ENCODE measurements at regions not wholly inside any gene's neighbourhood (a gene's known extent, or its start where the extent isn't known, plus 50 kb on each side); places are given as distances from the start of the nearest gene placed in this dataset.
"Not testable (repeated sequence)": the region's sequence is repeated elsewhere in the genome, so short reads cannot be mapped to it uniquely, and the experiment has no call there.

- H3K27me3 ChIP-seq (ENCODE audit: insufficient read depth, low read length), result no peaks in the 10 kb centered on the region
- no peak overlapping the region for H2AFZ ChIP-seq (ENCODE audit: low read length)
- no peak overlapping the region for H3K4me3 ChIP-seq (ENCODE audit: insufficient read depth, low read length)
- H3K4me2 ChIP-seq (ENCODE audit: insufficient read depth, low read length), result no peak overlapping the region
- no peaks in the 10 kb centered on the region for H3K9me3 ChIP-seq (ENCODE audit: low read depth, low read length)
- H3K79me2 ChIP-seq (ENCODE audit: insufficient read depth, low read length), result no peaks in the 10 kb centered on the region
- TF ChIP-seq CTCF (IDR thresholded peaks at IDR 0.05; ENCODE audit: extremely low read depth, low read depth, low read length), result no peak
- H3K4me1 ChIP-seq (ENCODE audit: insufficient read depth, low read length), result no peaks in the 10 kb centered on the region
- DNase-seq (ENCODE audit: insufficient read length, low spot score, missing footprints), result no peak
- no peaks in the 10 kb centered on the region for H3K36me3 ChIP-seq (ENCODE audit: insufficient read depth, low read length)
- H3K27ac ChIP-seq (ENCODE audit: low read depth, low read length), result no peak overlapping the region
- no peaks in the 10 kb centered on the region for H4K20me1 ChIP-seq (ENCODE audit: insufficient read depth, low read length)
Measured at GRCh38 chr21:31589820-31590219, 69.7 kb upstream of the SOD1 start.

GRCh38 chr21:31586118-31586517 lies 73.4 kb upstream of the SOD1 start:
- H3K9me3 ChIP-seq (ENCODE audit: low read depth, low read length), result no peaks in the 10 kb centered on the region
- H4K20me1 ChIP-seq (ENCODE audit: insufficient read depth, low read length), result no peaks in the 10 kb centered on the region
- H3K79me2 ChIP-seq (ENCODE audit: insufficient read depth, low read length), result no peaks in the 10 kb centered on the region
- no peaks in the 10 kb centered on the region for H3K27me3 ChIP-seq (ENCODE audit: insufficient read depth, low read length)
- H3K4me2 ChIP-seq (ENCODE audit: insufficient read depth, low read length), result no peak overlapping the region
- no peaks in the 10 kb centered on the region for H3K4me1 ChIP-seq (ENCODE audit: insufficient read depth, low read length)
- DNase-seq (ENCODE audit: insufficient read length, low spot score, missing footprints), result no peak
- no peak overlapping the region for H3K4me3 ChIP-seq (ENCODE audit: insufficient read depth, low read length)
- no peaks in the 10 kb centered on the region for H3K36me3 ChIP-seq (ENCODE audit: insufficient read depth, low read length)
- no peak for TF ChIP-seq CTCF (IDR thresholded peaks at IDR 0.05; ENCODE audit: extremely low read depth, low read depth, low read length)
- H3K27ac ChIP-seq (ENCODE audit: low read depth, low read length), result no peak overlapping the region
- no peak overlapping the region for H2AFZ ChIP-seq (ENCODE audit: low read length)

- H3K4me3 ChIP-seq (ENCODE audit: insufficient read depth, low read length); H3K36me3 ChIP-seq (ENCODE audit: insufficient read depth, low read length); H2AFZ ChIP-seq (ENCODE audit: low read length); H4K20me1 ChIP-seq (ENCODE audit: insufficient read depth, low read length); H3K27ac ChIP-seq (ENCODE audit: low read depth, low read length); H3K79me2 ChIP-seq (ENCODE audit: insufficient read depth, low read length); H3K27me3 ChIP-seq (ENCODE audit: insufficient read depth, low read length); DNase-seq (ENCODE audit: insufficient read length, low spot score, missing footprints); H3K4me1 ChIP-seq (ENCODE audit: insufficient read depth, low read length); H3K4me2 ChIP-seq (ENCODE audit: insufficient read depth, low read length); H3K9me3 ChIP-seq (ENCODE audit: low read depth, low read length): not testable (repeated sequence)
Measured at GRCh38 chr21:31583937-31584336, 75.6 kb upstream of the SOD1 start.

GRCh38 chr21:31583498-31583897 lies 76.0 kb upstream of the SOD1 start:
- no peak overlapping the region for H3K4me3 ChIP-seq (ENCODE audit: insufficient read depth, low read length)
- H2AFZ ChIP-seq (ENCODE audit: low read length), result no peak overlapping the region
- H3K27ac ChIP-seq (ENCODE audit: low read depth, low read length), result no peak overlapping the region
- no peaks in the 10 kb centered on the region for H3K9me3 ChIP-seq (ENCODE audit: low read depth, low read length)
- no peaks in the 10 kb centered on the region for H3K79me2 ChIP-seq (ENCODE audit: insufficient read depth, low read length)
- H3K4me2 ChIP-seq (ENCODE audit: insufficient read depth, low read length), result no peak overlapping the region
- no peaks in the 10 kb centered on the region for H3K36me3 ChIP-seq (ENCODE audit: insufficient read depth, low read length)
- no peaks in the 10 kb centered on the region for H4K20me1 ChIP-seq (ENCODE audit: insufficient read depth, low read length)
- no peaks in the 10 kb centered on the region for H3K4me1 ChIP-seq (ENCODE audit: insufficient read depth, low read length)
- no peaks in the 10 kb centered on the region for H3K27me3 ChIP-seq (ENCODE audit: insufficient read depth, low read length)
- TF ChIP-seq CTCF (IDR thresholded peaks at IDR 0.05; ENCODE audit: extremely low read depth, low read depth, low read length), result no peak
- no peak for DNase-seq (ENCODE audit: insufficient read length, low spot score, missing footprints)

GRCh38 chr21:31580866-31581276 lies 78.6 kb upstream of the SOD1 start:
- no peaks in the 10 kb centered on the region for H3K9me3 ChIP-seq (ENCODE audit: low read depth, low read length)
- H3K27me3 ChIP-seq (ENCODE audit: insufficient read depth, low read length), result no peaks in the 10 kb centered on the region
- no peaks in the 10 kb centered on the region for H3K79me2 ChIP-seq (ENCODE audit: insufficient read depth, low read length)
- H3K4me2 ChIP-seq (ENCODE audit: insufficient read depth, low read length), result no peak overlapping the region
- H4K20me1 ChIP-seq (ENCODE audit: insufficient read depth, low read length), result no peaks in the 10 kb centered on the region
- no peaks in the 10 kb centered on the region for H3K4me1 ChIP-seq (ENCODE audit: insufficient read depth, low read length)
- DNase-seq (ENCODE audit: insufficient read length, low spot score, missing footprints), result peak; percentile 80
- peak; percentile 79 for TF ChIP-seq CTCF (IDR thresholded peaks at IDR 0.05; ENCODE audit: extremely low read depth, low read depth, low read length)
- no peaks in the 10 kb centered on the region for H3K36me3 ChIP-seq (ENCODE audit: insufficient read depth, low read length)
- H3K27ac ChIP-seq (ENCODE audit: low read depth, low read length), result no peak overlapping the region
- no peak overlapping the region for H3K4me3 ChIP-seq (ENCODE audit: insufficient read depth, low read length)
- no peak overlapping the region for H2AFZ ChIP-seq (ENCODE audit: low read length)
